Stimulated activated CD8-positive, alpha-beta memory T cell treated with anti-CD3 and anti-CD28 coated beads, Interleukin-15, amount 100 ng/mL, for 4 hours (primary cell): ENCODE measurements at regions not wholly inside any gene's neighbourhood (a gene's known extent, or its start where the extent isn't known, plus 50 kb on each side); places are given as distances from the start of the nearest gene placed in this dataset.
"Not testable (repeated sequence)": the region's sequence is repeated elsewhere in the genome, so short reads cannot be mapped to it uniquely, and the experiment has no call there.

Source experiments
- DNase-seq, 2 donors: peaks; one replicate each; pipeline ENCODE4 v3.0.0-alpha.2; 2020; ENCODE audit warnings: low read depth in 2 of 2

DNA sequence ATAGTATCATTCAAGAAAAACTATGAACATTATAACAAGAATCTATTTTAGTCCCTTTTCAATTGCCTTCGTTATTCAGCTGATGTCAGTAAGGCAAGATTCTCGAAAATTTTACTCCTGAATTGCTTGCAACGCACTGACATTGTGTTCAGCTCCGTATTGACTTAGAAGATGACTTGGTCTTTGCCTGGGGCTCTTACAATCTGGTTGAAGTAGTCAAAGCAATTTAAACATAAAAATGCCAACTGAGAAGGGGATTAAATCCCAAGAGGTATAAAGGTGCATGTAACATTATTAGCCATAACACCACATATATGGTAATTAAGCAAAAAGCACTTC is 507.1 kb downstream of the CENPC start:
- no peak for DNase-seq

DNA sequence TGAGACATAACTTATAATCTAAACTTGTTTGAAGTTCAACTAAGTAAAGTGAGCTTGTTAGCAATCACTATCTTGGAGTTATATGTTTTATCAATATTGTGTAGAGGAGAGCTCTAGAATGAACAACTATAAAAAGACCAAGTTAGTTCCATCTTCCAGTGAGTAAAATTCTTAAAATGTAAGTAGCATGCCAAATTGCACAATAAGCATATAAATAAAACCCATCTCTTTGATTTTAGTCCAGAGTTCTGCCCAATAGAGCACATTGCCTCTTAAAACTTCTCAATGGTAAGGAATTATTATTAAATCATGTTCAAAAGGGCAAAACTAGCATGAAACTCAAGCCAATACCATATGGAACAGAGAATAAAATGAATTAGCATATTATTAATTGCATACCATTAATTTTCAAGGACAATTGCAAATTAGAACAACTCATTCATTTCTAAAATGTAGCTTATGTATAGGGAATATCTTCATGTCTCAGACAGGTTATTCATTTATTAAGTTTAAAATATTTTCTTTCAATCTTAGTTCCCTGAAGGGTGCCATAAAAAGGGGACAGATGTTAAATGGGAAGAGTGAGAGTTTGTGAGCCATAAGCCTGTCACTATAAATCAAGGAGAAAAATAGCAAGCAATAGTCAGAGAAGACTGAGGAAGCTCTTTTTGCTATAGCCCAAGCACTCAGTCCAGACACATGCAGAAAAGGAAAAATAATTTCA is 507.6 kb downstream of the CENPC start:
- no peak for DNase-seq

DNA sequence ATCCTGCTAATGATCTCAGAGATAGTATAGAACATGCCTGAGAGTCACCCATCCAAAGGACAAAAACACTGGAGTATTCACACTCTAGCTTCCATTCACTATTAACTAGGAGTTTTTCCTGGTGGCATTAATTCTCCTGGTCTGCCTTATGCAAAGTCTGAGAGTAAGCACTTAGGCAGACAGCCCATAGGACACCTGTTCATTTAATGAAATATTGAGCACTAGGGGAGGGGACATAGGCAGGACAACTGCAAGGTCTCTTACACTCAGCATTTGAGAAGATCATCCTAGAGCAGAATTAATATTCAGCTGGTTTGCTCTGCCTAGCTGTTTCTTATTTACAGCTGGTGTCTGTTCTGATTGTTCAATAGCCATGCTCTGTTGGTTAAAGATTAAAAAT is 508.5 kb downstream of the CENPC start:
- no peak for DNase-seq

DNA sequence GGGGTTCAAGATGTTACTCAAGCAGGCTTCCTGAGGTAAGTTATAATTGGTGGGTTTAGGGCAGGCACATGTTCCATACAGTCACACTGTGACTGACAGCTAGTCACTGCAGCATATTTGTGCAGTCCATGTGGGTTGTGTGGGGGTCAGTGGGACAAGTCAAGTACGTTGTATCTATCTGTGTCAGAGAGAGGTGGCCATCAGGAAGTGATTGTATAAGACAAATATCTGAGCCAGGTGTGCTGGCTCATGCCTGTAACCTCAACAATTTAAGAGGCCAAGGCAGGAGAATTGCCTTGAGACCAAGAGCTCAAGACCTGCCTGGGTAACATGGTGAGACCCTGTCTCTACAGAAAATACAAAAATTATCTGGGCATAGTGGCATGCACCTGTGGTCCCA is 509.3 kb downstream of the CENPC start:
- no peak for DNase-seq

DNA sequence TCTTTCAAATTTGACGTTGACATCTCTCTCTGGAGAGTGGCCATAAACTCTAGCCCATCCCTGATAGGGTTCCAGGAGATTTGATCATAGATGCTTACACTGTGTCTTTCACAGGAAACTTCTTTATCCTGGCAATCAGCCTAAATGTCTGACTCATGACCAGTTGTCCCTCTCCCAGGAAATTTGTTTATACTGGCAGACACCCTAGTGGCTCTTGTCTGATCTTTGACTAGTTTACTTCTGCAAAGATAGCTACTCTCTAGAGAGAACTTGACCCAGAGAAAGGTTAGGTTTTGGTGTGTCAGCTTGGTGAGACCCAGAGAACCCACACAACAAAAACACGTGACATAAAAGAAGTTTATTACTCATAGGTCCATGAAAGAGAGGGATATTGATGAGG is 509.8 kb downstream of the CENPC start:
- DNase-seq, result no peak

DNA sequence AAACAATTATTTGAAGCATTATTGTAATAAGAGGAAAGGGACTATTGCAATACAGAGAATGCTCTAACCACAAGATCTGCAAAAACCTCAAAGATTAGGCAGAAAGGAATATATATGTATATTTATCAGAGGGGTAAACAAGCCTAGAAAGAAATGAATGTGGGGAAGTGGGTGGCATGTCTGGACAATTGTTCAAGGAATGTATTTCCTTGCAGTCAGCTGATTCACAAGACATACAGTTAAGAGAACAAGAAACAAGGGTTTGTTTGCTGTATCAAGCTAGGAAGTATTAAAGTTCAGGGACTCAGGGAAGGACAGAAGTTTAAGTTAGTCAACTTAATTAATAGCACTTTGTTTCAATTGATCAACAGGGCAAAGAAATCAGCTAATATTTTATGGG is 514.7 kb downstream of the CENPC start:
- DNase-seq, result no peak

DNA sequence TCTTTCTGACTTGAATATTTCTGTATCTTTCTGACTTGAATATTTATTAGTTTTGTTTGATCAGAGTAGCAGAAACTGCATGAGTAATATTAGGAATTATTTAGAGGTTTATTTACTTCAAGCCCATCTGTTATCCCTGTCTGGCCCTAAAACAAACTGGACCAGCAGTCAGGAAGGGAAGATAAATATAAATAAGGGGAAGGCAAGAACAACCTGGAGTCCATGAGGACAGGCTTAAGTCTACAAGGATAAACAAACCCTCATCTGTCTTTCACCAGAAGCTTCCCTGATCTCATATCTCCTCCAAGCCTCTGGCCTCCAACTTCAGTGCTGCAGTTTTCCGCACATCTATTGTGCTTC is 524.9 kb downstream of the CENPC start:
- DNase-seq, result no peak

DNA sequence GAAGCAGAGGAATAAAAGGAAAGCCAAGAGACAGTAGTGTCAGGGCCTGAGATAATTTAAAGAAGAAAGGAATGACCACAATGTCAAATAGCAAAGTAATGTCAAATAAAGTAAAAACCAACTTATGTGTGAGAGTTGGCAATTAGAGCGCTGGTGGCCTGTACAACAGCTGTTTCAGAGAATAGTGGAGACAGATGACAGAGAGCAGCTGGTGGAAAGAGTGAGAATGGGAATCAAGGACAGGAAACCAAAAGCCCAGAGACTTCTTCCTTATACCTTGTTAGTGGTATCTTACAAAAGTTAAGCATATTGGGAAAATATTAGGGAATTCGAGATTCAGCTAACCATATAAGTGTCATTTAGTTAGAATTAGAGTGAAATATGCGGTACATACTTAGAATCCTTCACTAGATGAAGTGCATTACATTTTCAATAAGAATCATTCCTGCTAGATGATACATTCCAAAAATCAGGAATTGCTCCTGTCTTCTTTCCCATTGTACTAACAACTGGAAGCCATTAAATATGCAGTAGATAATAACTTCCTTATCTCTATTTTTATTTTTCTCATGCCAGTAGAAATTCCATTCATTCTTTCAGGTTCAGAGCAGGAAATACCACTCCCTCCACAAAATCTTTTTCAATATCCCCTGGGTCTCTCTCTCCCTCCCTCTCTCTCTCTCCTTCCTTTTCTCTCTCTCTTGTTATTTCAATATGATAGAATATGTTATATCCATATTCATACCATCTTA is 525.4 kb downstream of the CENPC start:
- no peak for DNase-seq

DNA sequence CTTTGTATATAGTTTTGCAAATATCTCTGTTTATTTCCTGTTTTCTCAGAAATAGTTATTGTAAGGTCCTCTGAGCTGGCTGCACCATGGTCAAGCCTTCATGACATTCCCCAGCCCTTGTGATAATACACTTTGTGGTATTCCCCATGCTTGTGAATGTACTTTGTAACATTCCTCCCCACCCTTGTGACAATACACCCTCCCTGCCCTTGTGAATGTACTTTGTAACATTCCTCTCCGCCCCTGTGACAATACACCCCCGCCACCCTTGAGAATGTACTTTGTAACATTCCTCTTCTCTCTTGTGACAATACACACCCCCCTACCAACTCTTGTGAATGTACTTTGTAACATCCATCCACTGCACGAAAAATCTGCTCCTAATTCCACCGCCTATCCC is 530.7 kb downstream of the CENPC start:
- no peak for DNase-seq

DNA sequence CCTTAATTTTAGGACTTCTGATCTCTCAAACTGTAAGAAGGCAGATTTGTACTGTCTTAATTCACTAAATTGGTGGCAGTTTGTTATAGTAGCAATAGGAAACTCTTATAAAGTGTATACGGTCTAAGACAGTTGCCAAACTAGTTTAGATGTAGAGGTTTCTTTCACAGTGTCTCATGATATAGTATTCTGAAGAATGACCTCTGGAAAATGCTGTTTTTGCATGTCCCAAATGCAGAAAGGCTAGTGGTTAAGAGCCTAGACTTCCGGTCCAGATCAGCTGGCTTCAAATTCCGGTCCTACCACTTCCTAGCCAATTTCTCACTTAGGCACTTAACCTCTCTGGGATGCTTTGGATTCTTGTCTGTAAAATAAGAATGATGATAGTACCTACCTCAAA is 538.5 kb downstream of the CENPC start:
- no peak for DNase-seq

DNA sequence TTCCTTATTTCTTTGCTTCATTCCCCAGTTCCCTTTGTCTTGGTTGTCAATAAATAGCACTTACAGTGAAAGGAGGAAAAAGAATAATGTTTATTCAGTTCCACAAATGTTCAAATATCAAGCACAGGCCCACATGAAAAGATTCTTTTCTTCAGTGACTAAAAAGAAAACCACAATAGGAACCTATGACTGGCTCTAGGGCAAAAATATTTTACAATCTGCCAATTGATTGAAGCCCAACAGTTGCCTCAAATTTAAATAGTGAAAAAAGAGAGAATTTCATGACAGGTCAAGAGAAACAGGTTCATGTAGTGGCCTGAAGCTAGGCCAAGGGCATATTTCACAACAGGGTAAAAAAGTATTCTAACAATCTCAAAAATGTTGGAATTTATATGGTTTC is 553.8 kb downstream of the CENPC start:
- DNase-seq, result no peak

DNA sequence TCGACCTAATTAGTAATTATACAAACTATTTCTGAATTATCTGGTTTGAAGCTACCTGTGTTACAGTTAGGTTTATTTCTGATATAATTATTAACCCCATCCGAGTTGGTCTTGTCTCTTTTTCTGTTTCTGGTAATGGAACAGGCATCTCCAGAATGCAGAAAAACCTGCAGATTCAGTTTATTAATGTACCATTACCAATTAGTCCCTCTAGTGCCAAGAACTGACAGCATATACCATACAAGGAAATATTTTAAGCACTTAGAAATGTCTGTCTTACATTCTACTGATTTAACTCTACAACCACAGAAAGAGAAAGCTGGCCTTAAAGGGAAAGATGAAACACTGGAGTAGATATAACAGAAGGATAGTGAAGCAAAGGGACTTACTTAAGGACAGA is 570.6 kb downstream of the CENPC start:
- no peak for DNase-seq

DNA sequence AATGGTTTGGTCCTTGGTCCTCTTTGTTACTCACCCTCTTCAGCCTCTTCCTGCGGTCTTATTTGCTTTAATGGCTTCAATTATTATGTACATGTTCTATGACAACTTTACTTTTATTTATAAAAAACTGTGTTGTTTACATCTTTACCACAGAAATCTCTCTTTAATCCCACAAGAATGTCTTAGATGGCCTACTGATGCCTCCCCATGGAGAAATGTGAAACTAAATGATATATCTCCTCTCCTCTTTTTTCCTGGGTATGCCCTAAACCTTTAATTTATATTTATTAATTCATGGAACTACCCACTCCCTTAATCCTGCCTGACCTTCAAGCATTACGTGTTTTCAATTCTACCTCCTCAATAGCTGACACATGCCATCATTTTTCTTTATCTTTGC is 573.2 kb downstream of the CENPC start:
- DNase-seq, result no peak

DNA sequence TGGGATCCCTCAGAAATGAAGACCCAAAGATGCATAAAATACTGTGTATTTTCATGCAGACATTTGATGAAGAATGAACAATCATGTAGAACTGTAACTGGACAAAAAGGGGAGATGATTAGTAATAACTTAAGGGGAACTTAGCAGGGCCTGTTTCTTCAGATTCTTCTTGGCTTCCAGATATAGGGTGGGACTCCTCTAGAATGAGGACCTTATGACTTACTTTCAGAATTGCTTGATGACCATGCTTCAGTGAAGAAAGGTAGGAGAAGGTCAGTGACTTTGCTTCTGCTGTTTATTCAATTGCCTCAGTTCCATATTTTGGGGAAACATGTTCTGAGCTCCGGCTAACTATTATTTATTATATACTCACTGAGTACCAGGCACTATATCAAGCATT is 580.8 kb downstream of the CENPC start:
- no peak for DNase-seq

DNA sequence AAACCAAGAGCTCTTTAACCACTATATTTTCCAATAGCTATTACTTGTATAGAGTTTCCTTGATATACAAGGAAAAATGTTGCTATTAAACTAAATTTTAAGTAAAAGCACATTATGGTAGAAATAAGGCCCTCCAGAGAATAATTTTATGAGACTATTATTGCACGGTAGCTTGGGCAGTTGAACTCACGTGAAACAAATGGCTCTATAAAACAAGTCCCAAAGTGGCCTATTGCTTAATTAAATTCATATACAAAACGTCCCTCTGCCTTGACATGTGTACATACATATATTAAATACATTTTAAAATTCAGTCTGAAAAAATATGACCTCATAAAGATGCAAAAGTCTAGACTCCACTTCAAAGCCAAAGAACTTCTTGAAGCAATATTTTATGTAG is 582.2 kb downstream of the CENPC start:
- DNase-seq, result no peak

DNA sequence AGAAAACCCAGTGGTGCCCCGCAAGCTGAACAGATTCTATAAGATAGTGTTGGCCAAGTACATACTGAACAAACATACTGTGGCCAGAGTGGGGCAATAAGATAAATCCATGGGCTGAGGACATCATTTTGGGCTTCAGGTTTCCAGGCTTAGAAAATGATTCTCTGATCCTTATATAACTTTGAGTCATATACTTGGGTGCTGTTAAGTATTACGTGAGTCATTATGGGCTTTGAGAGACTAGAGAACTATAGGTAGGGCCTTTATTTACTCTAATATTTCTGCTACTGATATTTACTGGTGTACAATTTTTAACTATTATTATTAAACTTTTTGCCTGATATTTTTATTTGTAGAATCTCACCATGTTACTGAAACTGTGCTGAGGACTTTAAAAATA is 586.1 kb downstream of the CENPC start:
- no peak for DNase-seq

DNA sequence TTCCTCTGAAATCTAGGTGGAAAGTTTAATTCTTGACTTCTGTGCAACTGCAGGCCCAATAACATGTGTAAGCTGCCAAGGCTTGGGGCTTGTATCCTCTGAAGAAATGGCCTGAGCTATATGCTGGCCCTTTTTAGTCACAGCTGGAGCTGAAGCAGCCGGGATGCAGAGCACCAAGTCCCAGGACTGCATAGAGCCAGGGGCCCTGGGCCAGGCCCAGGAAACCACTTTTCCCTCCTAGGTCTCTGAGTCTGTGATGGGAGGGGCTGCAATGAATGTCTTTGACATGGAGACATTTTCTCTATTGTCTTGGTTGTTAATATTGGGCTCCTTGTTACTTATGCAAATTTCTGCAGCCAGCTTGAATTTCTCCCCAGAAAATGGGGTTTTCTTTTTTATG is 588.5 kb downstream of the CENPC start:
- DNase-seq, result no peak

DNA sequence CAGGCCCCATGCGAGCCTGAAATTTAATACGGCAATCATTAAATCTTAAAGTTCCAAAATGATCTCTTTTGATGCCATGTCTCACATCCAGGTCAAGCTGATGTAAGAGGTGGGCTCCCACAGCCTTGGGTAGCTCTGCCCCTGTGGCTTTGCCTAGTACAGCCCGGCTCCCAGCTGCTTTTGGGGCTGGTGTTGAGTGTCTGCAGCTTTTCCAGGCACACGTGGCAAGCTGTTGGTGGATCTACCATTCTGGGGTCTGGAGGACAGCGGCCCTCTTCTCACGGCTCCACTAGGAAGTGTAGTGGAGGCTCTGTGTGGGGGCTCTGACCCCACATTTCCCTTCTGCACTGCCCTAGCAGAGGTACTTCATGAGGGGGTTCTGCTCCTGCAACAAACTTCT is 588.9 kb downstream of the CENPC start:
- no peak for DNase-seq

DNA sequence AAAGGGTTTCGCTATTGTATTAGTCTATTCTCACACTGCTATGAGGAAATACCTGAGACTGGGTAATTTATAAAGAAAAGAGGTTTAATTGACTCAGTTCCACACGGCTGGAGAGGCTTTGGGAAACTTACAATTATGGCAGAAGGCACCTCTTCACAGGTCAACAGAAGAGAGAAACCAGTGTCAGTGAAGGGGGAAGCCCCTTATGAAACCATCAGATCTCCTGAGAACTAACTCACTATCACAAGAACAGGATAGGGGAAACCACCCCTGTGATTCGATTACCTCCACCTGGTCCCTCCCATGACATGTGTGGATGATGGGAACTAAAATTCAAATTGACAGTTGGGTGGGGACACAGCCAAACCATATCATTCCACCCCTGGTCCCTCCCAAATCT is 589.5 kb downstream of the CENPC start:
- no peak for DNase-seq

DNA sequence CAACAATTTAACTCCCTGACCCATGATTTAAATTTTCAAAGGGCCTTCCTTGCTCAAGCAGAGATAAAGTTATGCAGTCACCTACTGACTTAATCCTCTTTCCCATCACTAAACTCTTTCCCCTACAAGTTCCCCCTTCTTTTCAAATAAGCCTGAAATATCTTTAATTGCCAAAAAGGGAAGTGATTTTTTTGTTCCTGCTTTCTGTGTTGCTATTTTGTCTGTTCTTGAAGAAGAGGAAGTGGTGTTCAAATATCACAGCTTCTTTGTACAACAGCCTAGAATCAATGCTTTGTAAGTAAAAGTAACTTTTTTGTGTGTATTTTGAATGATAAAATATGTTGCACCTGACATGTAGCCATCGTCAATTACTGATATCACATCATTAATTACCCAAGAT is 595.9 kb downstream of the CENPC start:
- DNase-seq, result no peak

DNA sequence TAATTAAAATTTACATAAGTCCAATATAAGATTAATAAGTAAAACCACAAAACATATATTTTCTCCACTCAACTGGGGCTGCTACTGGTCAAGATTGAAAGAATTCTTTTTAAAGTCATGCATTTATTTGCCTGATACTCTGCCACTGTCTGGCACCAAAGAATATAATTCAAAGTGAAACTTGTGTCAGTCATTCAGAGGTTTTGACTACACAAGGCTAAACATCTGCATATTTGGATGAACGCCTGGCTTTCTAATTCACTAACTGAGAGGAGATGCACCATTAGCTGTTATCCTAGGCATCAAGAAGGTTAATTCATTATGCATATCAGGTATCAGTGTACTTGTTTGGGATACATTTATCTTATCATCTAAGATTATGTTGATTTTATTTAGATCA is 598.5 kb downstream of the CENPC start:
- no peak for DNase-seq

DNA sequence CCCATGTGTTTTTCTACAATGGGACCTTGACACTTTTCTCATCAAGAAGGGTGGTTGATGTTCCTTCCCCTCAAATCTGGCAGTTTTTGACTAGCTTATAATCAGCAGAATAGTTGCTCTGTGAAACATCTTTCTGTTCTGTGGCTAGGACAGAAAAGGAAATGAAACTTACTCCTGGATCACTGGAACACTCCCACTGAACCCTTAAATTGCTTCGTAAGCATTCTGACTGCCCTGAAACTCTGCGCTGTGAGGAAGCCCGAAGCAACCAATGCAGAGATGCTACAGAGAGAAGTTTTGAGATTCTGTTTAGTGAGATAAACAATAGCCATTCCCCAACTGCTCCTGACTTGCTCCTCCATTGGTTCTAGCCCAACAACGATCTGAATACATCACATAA is 602.2 kb downstream of the CENPC start:
- no peak for DNase-seq

DNA sequence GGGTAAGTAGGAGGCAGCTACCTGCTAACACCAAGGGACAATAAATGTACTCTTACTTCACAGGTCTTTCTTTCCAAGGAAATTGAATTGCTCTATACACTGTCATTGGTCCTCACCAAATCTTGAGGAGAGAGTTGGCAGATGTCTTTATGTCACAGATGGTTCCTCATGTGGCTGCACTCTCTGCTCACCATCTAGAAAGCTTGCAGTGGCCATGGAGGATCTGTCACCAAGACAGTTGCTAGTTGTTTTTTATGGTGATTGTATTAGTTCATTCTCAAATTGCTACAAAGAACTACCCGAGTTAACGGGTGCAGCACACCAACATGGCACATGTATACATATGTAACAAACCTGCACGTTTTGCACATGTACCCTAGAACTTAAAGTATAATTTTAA is 613.3 kb downstream of the CENPC start:
- not testable (repeated sequence) for DNase-seq

DNA sequence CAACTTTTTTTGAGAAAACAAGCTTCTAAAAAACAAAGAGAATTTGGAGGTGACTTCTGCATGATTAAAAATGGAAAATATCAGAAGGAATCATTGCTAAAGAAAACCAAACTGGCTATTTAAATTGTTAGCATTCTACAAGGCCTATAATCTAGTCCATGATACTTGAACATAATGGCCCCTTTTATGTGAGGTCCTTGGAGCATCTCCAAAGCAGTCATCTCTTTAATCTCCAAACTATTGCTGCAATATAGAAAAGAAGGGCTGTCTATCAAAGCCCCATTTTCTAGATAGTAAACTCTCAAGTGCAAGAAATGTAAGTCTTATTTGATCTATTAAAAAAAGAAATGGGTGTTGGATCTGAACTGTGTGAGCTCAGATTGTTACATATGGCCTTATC is 615.1 kb downstream of the CENPC start:
- no peak for DNase-seq
